ENCODE measurements at regions not wholly inside any gene's neighbourhood (a gene's known extent, or its start where the extent isn't known, plus 50 kb on each side); places are given as distances from the start of the nearest gene placed in this dataset.

DNA sequence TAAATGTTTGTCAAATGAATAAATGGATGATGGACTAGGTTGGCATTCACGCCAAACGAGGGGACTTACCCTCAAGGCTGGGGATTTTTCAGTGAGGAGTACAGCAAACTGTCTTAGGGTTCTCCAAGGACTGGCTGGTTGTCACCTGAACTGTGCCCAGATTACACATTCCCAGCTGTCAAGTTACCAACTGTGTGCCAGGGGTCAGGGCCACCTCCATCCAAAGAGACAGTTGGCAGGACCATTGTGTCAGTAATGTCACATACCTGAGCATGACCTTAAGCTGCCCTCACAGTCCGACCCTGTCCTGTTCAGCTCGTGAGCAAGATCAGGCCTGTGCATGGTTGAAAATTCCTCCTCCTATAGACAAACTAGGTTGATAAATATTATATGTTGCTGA lies 116.7 kb downstream of the MID1IP1 start (continued):
- TF ChIP-seq POLR2AphosphoS5 (IDR thresholded peaks at IDR 0.05; ENCODE audit: low read depth, low read length), result no peak

DNA sequence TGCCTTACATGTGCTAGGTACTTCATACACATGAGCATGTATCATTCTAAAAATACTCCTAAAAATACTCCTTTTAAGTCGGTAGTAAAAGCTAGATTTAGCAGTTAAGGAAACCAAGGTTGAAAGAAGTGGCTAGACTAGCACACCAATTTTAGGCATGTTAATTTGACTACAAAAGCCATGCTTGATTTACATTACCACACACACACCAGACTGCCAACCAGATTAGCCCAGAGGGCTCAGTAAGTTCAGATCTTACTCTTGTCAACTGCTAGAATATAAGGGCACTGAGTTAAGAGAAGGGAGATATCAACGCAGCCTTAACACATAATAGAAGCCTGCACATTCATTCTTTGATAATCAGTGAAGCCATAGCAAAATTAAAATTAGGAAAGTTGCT lies 117.9 kb downstream of the MID1IP1 start:
- POLR2A ChIA-PET, result no interaction called here
- Histone ChIP-seq H3K27ac (ENCODE audit: low read depth, low read length) (no peak overlapping the region), H3K9me2 (ENCODE audit: insufficient read depth) (no peaks in the 10 kb centered on the region), H3K4me2 (ENCODE audit: low read length) (no peak overlapping the region), H3K4me3 (replicated peaks in 1 of 2; ENCODE audit: low read depth in 1 of 2, low read length in 2 of 2) (no peak overlapping the region), H2AFZ (ENCODE audit: low read depth, low read length, poor library complexity, severe bottlenecking) (no peak overlapping the region), H3K4me1 (ENCODE audit: control insufficient read depth in 1 of 2, insufficient read depth in 2 of 2, low read length in 2 of 2) (no peaks in the 10 kb centered on the region), H3K79me2 (ENCODE audit: insufficient read depth, low read length) (no peaks in the 10 kb centered on the region), H3K36me3 (ENCODE audit: control insufficient read depth in 1 of 2, insufficient read depth in 2 of 2, low read length in 2 of 2) (no peaks in the 10 kb centered on the region), H3K27me3 (ENCODE audit: insufficient read depth, low read length) (no peaks in the 10 kb centered on the region), H3K9me3 (ENCODE audit: control insufficient read depth in 1 of 2, insufficient read depth in 1 of 2, low read depth in 1 of 2, low read length in 2 of 2) (no peaks in the 10 kb centered on the region), H4K20me1 (ENCODE audit: insufficient read depth) (no peaks in the 10 kb centered on the region), H3K9ac (ENCODE audit: low read length) (no peak overlapping the region)
- TF ChIP-seq, protein P1, sequence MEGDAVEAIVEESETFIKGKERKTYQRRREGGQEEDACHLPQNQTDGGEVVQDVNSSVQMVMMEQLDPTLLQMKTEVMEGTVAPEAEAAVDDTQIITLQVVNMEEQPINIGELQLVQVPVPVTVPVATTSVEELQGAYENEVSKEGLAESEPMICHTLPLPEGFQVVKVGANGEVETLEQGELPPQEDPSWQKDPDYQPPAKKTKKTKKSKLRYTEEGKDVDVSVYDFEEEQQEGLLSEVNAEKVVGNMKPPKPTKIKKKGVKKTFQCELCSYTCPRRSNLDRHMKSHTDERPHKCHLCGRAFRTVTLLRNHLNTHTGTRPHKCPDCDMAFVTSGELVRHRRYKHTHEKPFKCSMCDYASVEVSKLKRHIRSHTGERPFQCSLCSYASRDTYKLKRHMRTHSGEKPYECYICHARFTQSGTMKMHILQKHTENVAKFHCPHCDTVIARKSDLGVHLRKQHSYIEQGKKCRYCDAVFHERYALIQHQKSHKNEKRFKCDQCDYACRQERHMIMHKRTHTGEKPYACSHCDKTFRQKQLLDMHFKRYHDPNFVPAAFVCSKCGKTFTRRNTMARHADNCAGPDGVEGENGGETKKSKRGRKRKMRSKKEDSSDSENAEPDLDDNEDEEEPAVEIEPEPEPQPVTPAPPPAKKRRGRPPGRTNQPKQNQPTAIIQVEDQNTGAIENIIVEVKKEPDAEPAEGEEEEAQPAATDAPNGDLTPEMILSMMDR (IDR thresholded peaks at IDR 0.05 in 2 of 3, conservative IDR thresholded peaks at IDR 0.05 in 1 of 3; ENCODE audit: borderline replicate concordance in 1 of 3, insufficient read depth in 1 of 3, low read depth in 2 of 3, low read length in 2 of 3), result no peak
- TF ChIP-seq POLR2A (IDR thresholded peaks at IDR 0.05; ENCODE audit: borderline replicate concordance, extremely low read depth, insufficient read depth, insufficient read length) (no peak), EZH2 (IDR thresholded peaks at IDR 0.05) (no peak), RAD21 (IDR thresholded peaks at IDR 0.05; ENCODE audit: low read depth) (no peak), TCF7L2 (IDR thresholded peaks at IDR 0.05; ENCODE audit: borderline replicate concordance, extremely low read depth, insufficient read depth, insufficient read length) (no peak)
- no peak for ATAC-seq
- no TSS peak for BruUV-seq (replicated peaks)
- RAD21 ChIA-PET (ENCODE audit: low non-redundant PET in 1 of 2, low total read pairs in 2 of 2, uncharacterized antibody in 2 of 2, unreplicated experiment in 2 of 2), result no interaction called here
- CTCF ChIA-PET, result no interaction called here
- intact Hi-C loops (cut with micrococcal nuclease), result no loop called here
- DNase-seq (ENCODE audit: low read depth, low spot score), result no peak

Data from HCT116 (cell line).